Chondrocyte (in vitro differentiated cells): ENCODE measurements at regions not wholly inside any gene's neighbourhood (a gene's known extent, or its start where the extent isn't known, plus 50 kb on each side); places are given as distances from the start of the nearest gene placed in this dataset.

Experiments
- DNase-seq: peaks from one replicate; pipeline ENCODE4 v3.0.0; 2021; ENCODE audit warnings: mixed read lengths, low spot score
- H3K27ac Mint-ChIP-seq: one replicate; pipeline ENCODE4 v1.8.0; 2021; ENCODE audit warnings: mild to moderate bottlenecking, moderate library complexity, mixed read lengths; ENCODE audit not compliant: unreplicated experiment
- H3K27me3 Mint-ChIP-seq: 2 replicates; pipeline ENCODE4 v1.8.0; 2021; ENCODE audit warnings: low read depth, mixed read lengths
- H3K36me3 Mint-ChIP-seq: 2 replicates; pipeline ENCODE4 v1.8.0; 2021; ENCODE audit warnings: low read depth, mixed read lengths
- H3K4me1 Mint-ChIP-seq: 2 replicates; pipeline ENCODE4 v1.8.0; 2021; ENCODE audit warnings: low read depth, mild to moderate bottlenecking, mixed read lengths
- H3K4me3 Mint-ChIP-seq: one replicate; pipeline ENCODE4 v1.8.0; 2021; ENCODE audit warnings: mild to moderate bottlenecking, moderate library complexity, mixed read lengths; ENCODE audit not compliant: unreplicated experiment
- H3K9me3 Mint-ChIP-seq: 2 replicates; pipeline ENCODE4 v1.8.0; 2021; ENCODE audit warnings: low read depth, mixed read lengths
- TF ChIP-seq, protein P1 (sequence below): fragments of 200-600 bp; sonication (generic); IDR thresholded peaks from 2 replicates; pipeline ENCODE4 v1.5.0; 2021; ENCODE audit warnings: antibody characterized with exemption, mild to moderate bottlenecking, moderate library complexity

DNA sequence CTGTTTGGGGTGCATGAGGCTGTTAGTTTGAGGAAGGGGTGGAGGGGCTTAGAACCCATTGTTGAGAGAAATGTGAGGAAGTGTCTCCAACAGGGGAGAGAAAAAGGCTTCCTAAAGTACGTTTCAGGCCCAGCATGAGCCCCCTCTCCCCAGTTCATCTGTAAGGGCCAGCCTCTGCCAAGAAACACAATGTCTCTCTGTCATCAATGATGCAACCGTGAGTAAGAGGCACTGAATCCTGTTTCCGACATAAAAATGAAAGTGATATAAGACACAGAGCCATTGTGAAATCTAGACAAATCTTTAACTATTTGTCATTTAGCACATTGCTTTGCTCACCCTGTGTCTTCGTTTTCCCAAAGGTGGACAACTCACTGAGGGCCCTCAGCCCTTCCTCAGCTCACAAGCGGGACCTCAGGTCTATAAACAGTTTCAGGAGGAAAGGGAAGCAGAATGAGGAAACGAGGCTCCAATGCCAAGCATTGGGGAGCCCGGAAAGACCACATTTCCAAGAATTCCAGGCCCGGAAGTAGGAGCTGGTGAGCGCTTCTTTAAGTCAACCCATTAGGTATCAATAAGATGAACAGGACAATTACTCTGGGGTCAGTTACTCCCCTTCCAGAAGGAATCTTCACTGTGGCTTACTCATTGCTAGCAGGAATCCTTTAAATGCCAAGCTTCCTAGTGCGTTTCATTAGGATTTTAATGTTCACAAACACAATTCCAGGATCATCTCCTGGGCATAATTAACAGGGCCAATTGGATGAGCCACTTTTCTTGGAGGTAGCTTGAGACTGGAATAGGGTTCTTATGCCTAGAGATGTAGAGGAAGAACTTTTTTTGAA is 59.0 kb upstream of the KLF4 start:
- no peaks in the 10 kb centered on the region for H3K9me3 Mint-ChIP-seq
- no peaks in the 10 kb centered on the region for H3K27me3 Mint-ChIP-seq
- TF ChIP-seq, protein P1, sequence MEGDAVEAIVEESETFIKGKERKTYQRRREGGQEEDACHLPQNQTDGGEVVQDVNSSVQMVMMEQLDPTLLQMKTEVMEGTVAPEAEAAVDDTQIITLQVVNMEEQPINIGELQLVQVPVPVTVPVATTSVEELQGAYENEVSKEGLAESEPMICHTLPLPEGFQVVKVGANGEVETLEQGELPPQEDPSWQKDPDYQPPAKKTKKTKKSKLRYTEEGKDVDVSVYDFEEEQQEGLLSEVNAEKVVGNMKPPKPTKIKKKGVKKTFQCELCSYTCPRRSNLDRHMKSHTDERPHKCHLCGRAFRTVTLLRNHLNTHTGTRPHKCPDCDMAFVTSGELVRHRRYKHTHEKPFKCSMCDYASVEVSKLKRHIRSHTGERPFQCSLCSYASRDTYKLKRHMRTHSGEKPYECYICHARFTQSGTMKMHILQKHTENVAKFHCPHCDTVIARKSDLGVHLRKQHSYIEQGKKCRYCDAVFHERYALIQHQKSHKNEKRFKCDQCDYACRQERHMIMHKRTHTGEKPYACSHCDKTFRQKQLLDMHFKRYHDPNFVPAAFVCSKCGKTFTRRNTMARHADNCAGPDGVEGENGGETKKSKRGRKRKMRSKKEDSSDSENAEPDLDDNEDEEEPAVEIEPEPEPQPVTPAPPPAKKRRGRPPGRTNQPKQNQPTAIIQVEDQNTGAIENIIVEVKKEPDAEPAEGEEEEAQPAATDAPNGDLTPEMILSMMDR: no peak
- H3K4me1 Mint-ChIP-seq: peaks cover 23% of the 10 kb centered on the region
- peak overlapping the region; percentile 46 for H3K4me3 Mint-ChIP-seq
- H3K36me3 Mint-ChIP-seq: no peaks in the 10 kb centered on the region
- DNase-seq: no peak
- H3K27ac Mint-ChIP-seq: peak overlapping the region; percentile 95

DNA sequence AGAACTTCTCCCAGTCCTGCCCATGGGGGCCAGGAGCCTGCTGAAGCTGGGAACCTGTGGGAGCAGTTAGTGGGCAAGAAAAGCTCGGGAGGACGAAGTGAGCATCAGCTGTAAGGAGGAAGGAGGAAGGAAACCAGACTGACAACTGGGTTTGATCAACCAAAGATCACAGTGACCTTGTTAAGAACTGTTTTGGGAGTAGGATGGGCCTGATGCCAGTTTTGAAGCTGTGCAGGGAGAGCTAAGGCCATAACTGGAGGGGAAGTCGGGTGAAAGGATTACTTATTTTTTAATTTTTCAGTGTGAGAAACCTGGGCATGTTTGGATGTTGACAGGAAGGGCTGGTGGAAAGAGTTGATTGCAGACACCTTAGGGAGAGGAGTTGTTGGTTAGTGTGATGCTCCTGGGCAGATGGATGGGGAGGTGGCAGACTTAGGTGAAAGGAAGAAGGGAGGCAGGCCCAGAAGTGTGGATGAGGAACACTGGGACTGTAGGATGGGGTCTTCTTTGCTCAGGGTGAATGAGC is 58.3 kb upstream of the KLF4 start:
- TF ChIP-seq, protein P1: no peak
- DNase-seq: no peak
- peaks cover 23% of the 10 kb centered on the region for H3K4me1 Mint-ChIP-seq
- H3K9me3 Mint-ChIP-seq: no peaks in the 10 kb centered on the region
- peak overlapping the region; percentile 95 for H3K27ac Mint-ChIP-seq
- no peak overlapping the region for H3K4me3 Mint-ChIP-seq
- H3K36me3 Mint-ChIP-seq: no peaks in the 10 kb centered on the region
- no peaks in the 10 kb centered on the region for H3K27me3 Mint-ChIP-seq

DNA sequence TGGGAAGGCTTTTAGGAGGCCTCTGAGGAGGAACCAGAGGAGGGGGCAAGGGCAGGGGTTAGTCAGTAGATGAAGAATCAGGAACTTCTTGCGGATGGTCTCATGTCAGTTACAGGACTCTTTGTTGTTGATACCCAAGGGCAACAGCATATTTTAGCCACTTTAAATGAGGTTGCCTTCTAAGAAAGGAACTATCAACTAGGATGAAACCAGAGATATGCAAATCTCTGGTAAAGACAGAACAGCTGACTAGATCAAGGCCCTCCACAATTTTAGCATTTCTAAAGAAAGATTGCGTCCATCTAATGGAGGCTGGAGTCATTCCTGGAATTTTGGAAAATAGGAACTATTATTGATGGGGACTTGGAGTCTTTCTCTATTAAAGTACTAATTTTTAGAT is 57.7 kb upstream of the KLF4 start:
- Mint-ChIP-seq H3K36me3 (no peaks in the 10 kb centered on the region), H3K27me3 (no peaks in the 10 kb centered on the region), H3K4me1 (peaks cover 22% of the 10 kb centered on the region), H3K27ac (peak overlapping the region; percentile 95), H3K4me3 (no peak overlapping the region), H3K9me3 (no peaks in the 10 kb centered on the region)
- TF ChIP-seq, protein P1: no peak
- no peak for DNase-seq

DNA sequence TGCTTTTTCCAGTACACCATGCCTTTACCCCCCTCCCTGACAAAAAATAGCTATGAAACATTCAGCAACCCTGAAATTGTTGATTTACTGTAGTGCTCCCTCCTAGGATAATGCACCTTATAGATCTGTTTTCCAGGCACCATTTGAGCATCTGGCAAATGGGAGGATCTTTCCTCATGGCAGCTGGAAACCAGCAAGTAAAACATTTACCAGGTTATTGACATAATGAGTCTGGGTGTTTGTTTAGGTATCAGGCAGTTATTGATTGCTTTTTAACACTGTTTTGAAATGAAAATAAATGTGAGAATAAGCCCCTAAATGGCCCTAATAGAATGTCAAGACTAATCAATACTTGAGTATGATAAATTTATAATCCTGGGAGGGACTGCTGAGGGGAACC is 57.3 kb upstream of the KLF4 start:
- Mint-ChIP-seq H3K9me3 (no peaks in the 10 kb centered on the region), H3K36me3 (no peaks in the 10 kb centered on the region), H3K27me3 (no peaks in the 10 kb centered on the region), H3K4me1 (peaks cover 20% of the 10 kb centered on the region), H3K27ac (peak overlapping the region; percentile 42), H3K4me3 (no peak overlapping the region)
- DNase-seq: no peak
- TF ChIP-seq, protein P1: no peak

DNA sequence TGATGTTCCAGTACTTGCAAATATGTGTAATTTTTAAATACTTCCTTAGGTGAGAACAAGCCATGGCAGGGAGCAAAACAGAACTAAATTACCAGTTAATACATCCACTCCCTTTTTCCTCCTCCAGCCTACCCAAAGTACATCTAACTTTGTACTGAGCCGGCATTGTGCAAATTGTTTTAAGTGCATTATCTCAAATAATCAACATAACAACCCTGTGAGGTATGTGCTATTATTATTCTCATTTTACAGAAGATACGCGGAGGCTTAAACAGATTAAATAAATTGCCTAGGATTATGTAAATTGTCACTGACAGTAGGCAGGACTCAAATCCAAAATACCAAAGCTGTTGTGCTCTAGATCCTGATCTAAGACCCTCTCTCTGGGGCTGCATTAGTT is 55.5 kb upstream of the KLF4 start:
- no peaks in the 10 kb centered on the region for H3K36me3 Mint-ChIP-seq
- H3K27ac Mint-ChIP-seq: no peak overlapping the region
- TF ChIP-seq, protein P1: no peak
- H3K4me1 Mint-ChIP-seq: peaks cover 20% of the 10 kb centered on the region
- no peak overlapping the region for H3K4me3 Mint-ChIP-seq
- H3K27me3 Mint-ChIP-seq: no peaks in the 10 kb centered on the region
- no peak for DNase-seq
- H3K9me3 Mint-ChIP-seq: no peaks in the 10 kb centered on the region
